ENCODE measurements at regions not wholly inside any gene's neighbourhood (a gene's known extent, or its start where the extent isn't known, plus 50 kb on each side); places are given as distances from the start of the nearest gene placed in this dataset.

- H3K56ac ChIP-seq (ENCODE audit: insufficient read length, low read depth, low read length) = no peak overlapping the region
- no peak for DNase-seq
- Mint-ChIP-seq H3K27me3 (ENCODE audit: low read depth) (no peaks in the 10 kb centered on the region), H3K9me3 (peaks cover 6 to 14% of the 10 kb centered on the region in 2 experiments; a peak in 4 of 5 replicates), H3K36me3 (ENCODE audit: insufficient read depth in 1 of 3, low read depth in 3 of 3) (peaks cover 5 to 24% (median 9%) of the 10 kb centered on the region in 3 experiments; a peak in 6 of 7 replicates), H3K4me3 (no peak overlapping the region), H3K4me1 (peaks cover 5 to 6% of the 10 kb centered on the region in 2 experiments; a peak in 3 of 4 replicates), H3K27ac (no peak overlapping the region)
- H4K5ac ChIP-seq (ENCODE audit: insufficient read length, low read depth, low read length) = no peak overlapping the region
- no peak overlapping the region for H2BK120ac ChIP-seq (ENCODE audit: low read depth, low read length, poor library complexity, severe bottlenecking)
- no peak overlapping the region for H3T11ph ChIP-seq (ENCODE audit: low read length)
- H2AK5ac ChIP-seq (ENCODE audit: insufficient read length, low read length) = no peak overlapping the region
- H3K4me1 ChIP-seq (ENCODE audit: insufficient read depth, low read length) = no peaks in the 10 kb centered on the region
- no peak overlapping the region for H3K4ac ChIP-seq (ENCODE audit: low read depth, low read length)
- no peaks in the 10 kb centered on the region for H3K9me3 ChIP-seq (ENCODE audit: control insufficient read depth, low read depth, low read length)
- no peaks in the 10 kb centered on the region for H3K79me1 ChIP-seq (ENCODE audit: insufficient read depth, low read depth, low read length, poor library complexity, severe bottlenecking)
- H3K4me2 ChIP-seq (ENCODE audit: insufficient read depth, insufficient read length, low read length) = no peak overlapping the region
- no peak overlapping the region for H2BK15ac ChIP-seq (ENCODE audit: low read depth, low read length)
- no peak overlapping the region for H3K9ac ChIP-seq (ENCODE audit: extremely low read depth, insufficient read length, low read length)
- no peak overlapping the region for H3K27ac ChIP-seq (ENCODE audit: insufficient read length, low read depth, low read length)
- no CpG with 5 or more reads among the region's 4 CpGs for WGBS (ENCODE audit: extremely low coverage, insufficient read length, low lambda C conversion rate)
- H3K18ac ChIP-seq (ENCODE audit: insufficient read length, low read depth, low read length) = no peak overlapping the region
- no peaks in the 10 kb centered on the region for H3K23me2 ChIP-seq (ENCODE audit: insufficient read length, low read depth, low read length, poor library complexity, severe bottlenecking)
- H2AFZ ChIP-seq (ENCODE audit: low read length) = no peak overlapping the region
- H2BK5ac ChIP-seq (ENCODE audit: insufficient read length, low read length) = no peak overlapping the region
- no peak overlapping the region for H3K23ac ChIP-seq (ENCODE audit: insufficient read length, low read depth, low read length)
- peak; percentile 36; the same call in 2 of the 3 replicates for TF ChIP-seq CTCF (conservative IDR thresholded peaks at IDR 0.05)
- H2BK20ac ChIP-seq (ENCODE audit: low read depth, low read length, poor library complexity, severe bottlenecking) = no peak overlapping the region
- H2BK12ac ChIP-seq (ENCODE audit: insufficient read length, low read depth, low read length) = no peak overlapping the region
- no peaks in the 10 kb centered on the region for H3K79me2 ChIP-seq (ENCODE audit: insufficient read depth, low read length)
- no peak overlapping the region for H4K91ac ChIP-seq (ENCODE audit: insufficient read length, low read depth, low read length)
- no peaks in the 10 kb centered on the region for H3K27me3 ChIP-seq (ENCODE audit: insufficient read depth, low read length)
- no peak overlapping the region for H3K14ac ChIP-seq (ENCODE audit: insufficient read depth, low read length)
- H4K8ac ChIP-seq (replicated peaks; ENCODE audit: insufficient read length, low read depth, low read length) = no peak overlapping the region
- no peaks in the 10 kb centered on the region for H4K20me1 ChIP-seq (ENCODE audit: control insufficient read depth, insufficient read depth, insufficient read length)
Measured at GRCh38 chr3:163916596-163917560, 1161.4 kb downstream of the SI start.
